Motor neuron (in vitro differentiated cells): ENCODE measurements at regions not wholly inside any gene's neighbourhood (a gene's known extent, or its start where the extent isn't known, plus 50 kb on each side); places are given as distances from the start of the nearest gene placed in this dataset.

ENCODE experiments used
- ATAC-seq, 8 experiments: fragments of 200-7000 bp; cut with Tn5 transposase; replicated peaks in 6 of 8; 2 replicates each; pipeline ENCODE4 v1.8.0; 2021; ENCODE audit warnings: mild to moderate bottlenecking in 8 of 8, moderate library complexity in 8 of 8
- H3K27ac ChIP-seq, 2 donors: fragments of 250-450 bp; sonication (Bioruptor Pico); 2 replicates each; pipeline ENCODE4 v1.9.0; 2021; ENCODE audit warnings: antibody characterized with exemption in 2 of 2, mild to moderate bottlenecking in 2 of 2, moderate library complexity in 1 of 2
- H3K4me1 ChIP-seq, 2 donors: fragments of 250-450 bp; sonication (Bioruptor Pico); replicated peaks in 1 of 2; 2 replicates each; pipeline ENCODE4 v1.6.1; 2021; ENCODE audit warnings: antibody characterized with exemption in 2 of 2, mild to moderate bottlenecking in 2 of 2, moderate library complexity in 1 of 2
- H3K4me3 ChIP-seq, 5 donors: fragments of 250-450 bp; sonication (Bioruptor Pico); 2 replicates each; pipeline ENCODE4 v1.9.0; 2021; ENCODE audit warnings: antibody characterized with exemption in 5 of 5, mild to moderate bottlenecking in 5 of 5, moderate library complexity in 4 of 5
- WGBS, 10 experiments: fragments of 450-650 bp; shearing (Covaris generic); methylation state at CpG; one replicate each; pipeline ENCODE4 v1.0.0; 2022; 5-methylcytosine and 5-hydroxymethylcytosine counted together
- in situ Hi-C, 9 experiments: fragments of 400-800 bp; cut with MboI; loops; one replicate each; pipeline ENCODE4 v1.15.0; 2021; ENCODE audit warnings: low sequenced_read_pairs in 9 of 9, low pct_unique_long_range_greater_than_20kb in 2 of 9; ENCODE audit not compliant: unreplicated experiment in 9 of 9

DNA sequence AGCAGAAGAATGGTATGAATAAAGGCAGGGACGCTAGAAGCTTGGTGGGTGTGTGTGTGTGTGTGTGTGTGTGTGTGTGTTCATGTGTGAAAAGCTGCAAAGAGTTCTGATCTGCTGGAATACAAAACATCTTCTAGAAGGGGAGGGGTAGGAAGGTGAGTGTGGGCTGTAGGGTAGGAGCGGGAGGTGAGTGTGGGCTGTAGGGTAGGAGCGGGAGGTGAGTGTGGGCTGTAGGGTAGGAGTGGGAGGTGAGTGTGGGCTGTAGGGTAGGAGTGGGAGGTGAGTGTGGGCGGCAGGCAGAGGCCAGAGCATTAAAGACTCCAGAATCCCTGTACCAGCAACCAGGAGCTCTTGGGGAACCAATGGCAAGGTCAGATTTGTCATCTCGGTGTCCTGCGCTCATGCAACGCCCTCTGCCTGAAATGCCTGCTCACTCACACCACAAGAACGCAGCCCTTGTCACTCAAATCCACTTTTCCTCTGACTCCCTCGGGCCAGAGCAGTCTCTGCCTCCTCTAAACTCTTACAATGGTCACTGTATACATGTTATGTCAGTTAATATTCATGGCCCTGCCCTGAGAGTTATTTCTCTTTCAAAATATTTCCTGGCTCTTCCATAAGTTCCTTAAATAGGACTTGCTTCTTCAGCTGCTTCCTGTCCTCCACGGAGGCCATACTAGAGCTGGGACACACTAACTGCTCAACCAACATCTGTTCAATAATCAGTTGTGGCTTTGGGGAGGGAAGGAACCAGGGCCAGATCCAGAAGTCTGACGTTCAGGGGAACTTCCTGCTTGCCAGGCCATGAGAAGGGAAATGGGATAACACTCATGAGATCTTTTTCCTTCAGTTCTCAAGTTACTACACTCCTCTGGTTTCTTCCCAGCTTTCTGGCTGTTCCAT, 53.6 kb upstream of the ZNF644 start:
- ATAC-seq: peak in 2 of 8 experiments; percentile 40 to 45
- Histone ChIP-seq H3K27ac (no peak overlapping the region), H3K4me1 (peaks cover 0 to 2% of the 10 kb centered on the region in 2 donors), H3K4me3 (no peak overlapping the region)
- WGBS, 10 experiments: 33 to 86% (median 76%) methylated on average over 2 to 10 of the region's 11 CpGs; no CpG with 5 or more reads in 1 of the 10 experiments
- in situ Hi-C loops: no loop called here

DNA sequence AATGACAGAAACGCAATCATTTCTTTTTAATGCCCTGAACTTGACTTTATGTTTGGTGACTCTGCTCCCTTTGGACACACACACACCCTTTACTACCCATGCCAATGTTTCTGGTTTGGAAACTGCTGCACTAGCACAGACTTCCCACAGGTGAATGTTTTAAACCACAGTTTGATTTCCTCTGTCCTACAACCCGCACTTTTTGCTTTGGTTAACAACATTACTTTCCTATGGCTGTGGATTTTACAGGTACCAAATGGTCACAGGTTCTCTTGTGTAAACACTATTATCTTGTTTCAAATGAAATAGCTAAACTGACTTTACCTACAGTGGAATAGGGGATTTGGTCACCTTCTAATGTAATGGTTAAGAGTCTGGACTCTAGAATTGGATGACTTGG, 51.5 kb upstream of the ZNF644 start:
- WGBS, 10 experiments: 0 to 100% (median 50%) methylated on average over 1 to 2 of the region's 2 CpGs; no CpG with 5 or more reads in 3 of the 10 experiments
- Histone ChIP-seq H3K4me1 (peaks cover 0 to 3% of the 10 kb centered on the region in 2 donors), H3K27ac (no peak overlapping the region), H3K4me3 (no peak overlapping the region)
- no peak for ATAC-seq
- in situ Hi-C loops: no loop called here

DNA sequence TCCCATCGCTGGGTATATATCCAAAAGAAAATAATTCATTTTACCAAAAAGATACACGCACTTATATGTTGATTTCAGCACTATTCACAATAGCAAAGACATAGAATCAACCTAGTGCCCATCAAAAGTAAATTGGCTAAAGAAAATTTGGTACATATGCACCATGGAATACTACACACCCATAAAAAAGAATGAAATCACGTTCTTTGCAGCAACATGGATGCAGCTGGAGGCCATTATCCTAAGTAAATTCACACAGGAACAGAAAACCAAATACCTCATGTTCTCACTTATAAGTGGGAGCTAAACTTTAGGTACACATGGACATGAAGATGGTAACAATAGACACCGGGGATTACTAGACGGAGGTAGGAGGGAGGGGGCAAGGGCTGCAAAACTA, 50.0 kb upstream of the ZNF644 start:
- ATAC-seq: no peak
- WGBS, 10 experiments: 37 to 100% (median 85%) methylated on average over 3 to 5 of the region's 5 CpGs
- H3K4me3 ChIP-seq: no peak overlapping the region
- in situ Hi-C loops: no loop called here
- H3K4me1 ChIP-seq: peaks cover 0 to 3% of the 10 kb centered on the region in 2 donors
- H3K27ac ChIP-seq: no peak overlapping the region
